HG03342 (cell line): ENCODE measurements at regions not wholly inside any gene's neighbourhood (a gene's known extent, or its start where the extent isn't known, plus 50 kb on each side); places are given as distances from the start of the nearest gene placed in this dataset.
"Not testable (repeated sequence)": the region's sequence is repeated elsewhere in the genome, so short reads cannot be mapped to it uniquely, and the experiment has no call there.

Source experiments
- ATAC-seq: cut with Tn5 transposase; IDR thresholded peaks from one replicate; pipeline ENCODE4 v1.9.1; 2021; ENCODE audit warnings: mild to moderate bottlenecking, moderate library complexity; ENCODE audit not compliant: unreplicated experiment

GRCh38 chr18:45339810-45340550 is 275.3 kb upstream of the SLC14A2 start:
- no peak for ATAC-seq

GRCh38 chr18:45340884-45341283 is 274.4 kb upstream of the SLC14A2 start:
- ATAC-seq, result no peak

GRCh38 chr18:45341454-45341853 is 273.8 kb upstream of the SLC14A2 start:
- ATAC-seq, result no peak

- no peak for ATAC-seq
Measured at GRCh38 chr18:45342166-45342565, 273.1 kb upstream of the SLC14A2 start.

- no peak for ATAC-seq
Measured at GRCh38 chr18:45342653-45343052, 272.6 kb upstream of the SLC14A2 start.

GRCh38 chr18:45343365-45343764 is 271.9 kb upstream of the SLC14A2 start:
- ATAC-seq, result no peak

GRCh38 chr18:45344680-45345079 is 270.6 kb upstream of the SLC14A2 start:
- not testable (repeated sequence) for ATAC-seq

GRCh38 chr18:45349019-45349418 is 266.3 kb upstream of the SLC14A2 start:
- no peak for ATAC-seq

GRCh38 chr18:45349467-45349866 is 265.8 kb upstream of the SLC14A2 start:
- ATAC-seq, result no peak

- ATAC-seq, result no peak
Measured at GRCh38 chr18:45350404-45351156, 264.7 kb upstream of the SLC14A2 start.

GRCh38 chr18:45352874-45353273 is 262.4 kb upstream of the SLC14A2 start:
- ATAC-seq, result no peak

- ATAC-seq, result no peak
Measured at GRCh38 chr18:45353530-45353929, 261.7 kb upstream of the SLC14A2 start.

- ATAC-seq, result no peak
Measured at GRCh38 chr18:45355944-45356520, 259.2 kb upstream of the SLC14A2 start.

GRCh38 chr18:45357686-45358470 is 257.4 kb upstream of the SLC14A2 start:
- ATAC-seq, result no peak

- no peak for ATAC-seq
Measured at GRCh38 chr18:45359275-45360009, 255.8 kb upstream of the SLC14A2 start.

- ATAC-seq, result no peak
Measured at GRCh38 chr18:45361125-45361851, 254.0 kb upstream of the SLC14A2 start.

GRCh38 chr18:45363196-45363595 is 252.1 kb upstream of the SLC14A2 start:
- no peak for ATAC-seq

- no peak for ATAC-seq
Measured at GRCh38 chr18:45365835-45366234, 249.4 kb upstream of the SLC14A2 start.

GRCh38 chr18:45370255-45371010 is 244.8 kb upstream of the SLC14A2 start:
- no peak for ATAC-seq
